Stimulated activated CD8-positive, alpha-beta memory T cell treated with anti-CD3 and anti-CD28 coated beads, Interleukin-7, amount 100 ng/mL, for 48 hours (primary cell): ENCODE measurements at regions not wholly inside any gene's neighbourhood (a gene's known extent, or its start where the extent isn't known, plus 50 kb on each side); places are given as distances from the start of the nearest gene placed in this dataset.
"Not testable (repeated sequence)": the region's sequence is repeated elsewhere in the genome, so short reads cannot be mapped to it uniquely, and the experiment has no call there.

Experiments
- DNase-seq, 2 donors: peaks; one replicate each; pipeline ENCODE4 v3.0.0-alpha.2; 2020; ENCODE audit warnings: low read depth in 1 of 2; ENCODE audit errors: extremely low read depth in 1 of 2

- no peak for DNase-seq
Observed at GRCh38 chr5:36462295-36463021, 143.9 kb upstream of the SLC1A3 start.

- DNase-seq, result not testable (repeated sequence)
Observed at GRCh38 chr5:36475942-36476341, 130.5 kb upstream of the SLC1A3 start.

GRCh38 chr5:36478646-36479317 is 127.6 kb upstream of the SLC1A3 start:
- DNase-seq, result no peak

GRCh38 chr5:36481454-36482120 is 124.8 kb upstream of the SLC1A3 start:
- no peak for DNase-seq

- DNase-seq, result no peak
Observed at GRCh38 chr5:36482812-36483211, 123.6 kb upstream of the SLC1A3 start.

- DNase-seq, result no peak
Observed at GRCh38 chr5:36489505-36489904, 116.9 kb upstream of the SLC1A3 start.

- no peak for DNase-seq
Observed at GRCh38 chr5:36491856-36492255, 114.5 kb upstream of the SLC1A3 start.

- DNase-seq, result no peak
Observed at GRCh38 chr5:36492984-36493654, 113.3 kb upstream of the SLC1A3 start.

- DNase-seq, result no peak
Observed at GRCh38 chr5:36494028-36494427, 112.4 kb upstream of the SLC1A3 start.

GRCh38 chr5:36494841-36495601 is 111.4 kb upstream of the SLC1A3 start:
- DNase-seq, result no peak

- no peak for DNase-seq
Observed at GRCh38 chr5:36495611-36496010, 110.8 kb upstream of the SLC1A3 start.

GRCh38 chr5:36496471-36496870 is 109.9 kb upstream of the SLC1A3 start:
- DNase-seq, result no peak

- DNase-seq, result no peak
Observed at GRCh38 chr5:36502608-36503007, 103.8 kb upstream of the SLC1A3 start.

- DNase-seq, result no peak
Observed at GRCh38 chr5:36505021-36505420, 101.4 kb upstream of the SLC1A3 start.

- DNase-seq, result peak; percentile 23 to 40
Observed at GRCh38 chr5:36507332-36507952, 99.0 kb upstream of the SLC1A3 start.

GRCh38 chr5:36508331-36508730 is 98.1 kb upstream of the SLC1A3 start:
- not testable (repeated sequence) for DNase-seq

GRCh38 chr5:36513647-36514046 is 92.8 kb upstream of the SLC1A3 start:
- not testable (repeated sequence) for DNase-seq

GRCh38 chr5:36519881-36520280 is 86.5 kb upstream of the SLC1A3 start:
- no peak for DNase-seq

GRCh38 chr5:36521219-36521618 is 85.2 kb upstream of the SLC1A3 start:
- no peak for DNase-seq
